G401 (cell line): ENCODE measurements at regions not wholly inside any gene's neighbourhood (a gene's known extent, or its start where the extent isn't known, plus 50 kb on each side); places are given as distances from the start of the nearest gene placed in this dataset.
"Not testable (repeated sequence)": the region's sequence is repeated elsewhere in the genome, so short reads cannot be mapped to it uniquely, and the experiment has no call there.

ENCODE experiments used
- DNase-seq: peaks from one replicate; pipeline ENCODE4 v3.0.0-alpha.2; 2015; ENCODE audit warnings: low spot score
- in situ Hi-C: cut with HindIII; loops from 2 replicates; pipeline ENCODE4 v1.10.0; 2016; ENCODE audit warnings: low sequenced_read_pairs, mixed read lengths

DNA sequence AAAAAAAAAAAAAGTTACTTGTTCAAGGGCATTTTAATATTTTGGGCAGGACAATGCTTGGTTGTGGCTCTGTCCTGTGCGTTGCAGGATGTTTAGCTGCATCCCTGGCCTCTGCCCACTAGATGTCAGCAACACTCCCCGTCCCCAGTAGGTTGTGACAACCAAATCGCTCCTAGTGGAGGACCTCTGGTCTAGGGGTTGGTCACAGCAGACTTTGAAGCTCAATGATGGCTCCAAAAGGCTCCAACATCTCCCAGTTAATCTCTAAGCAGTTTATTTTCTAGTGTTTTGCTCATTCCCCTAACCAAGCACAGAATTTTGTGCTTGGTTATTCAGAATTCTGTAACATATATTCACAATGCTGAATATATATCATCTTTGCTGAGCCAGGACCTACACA, 67.0 kb downstream of the CHRNA1 start:
- in situ Hi-C loops = no loop called here
- DNase-seq = peak; percentile 52

DNA sequence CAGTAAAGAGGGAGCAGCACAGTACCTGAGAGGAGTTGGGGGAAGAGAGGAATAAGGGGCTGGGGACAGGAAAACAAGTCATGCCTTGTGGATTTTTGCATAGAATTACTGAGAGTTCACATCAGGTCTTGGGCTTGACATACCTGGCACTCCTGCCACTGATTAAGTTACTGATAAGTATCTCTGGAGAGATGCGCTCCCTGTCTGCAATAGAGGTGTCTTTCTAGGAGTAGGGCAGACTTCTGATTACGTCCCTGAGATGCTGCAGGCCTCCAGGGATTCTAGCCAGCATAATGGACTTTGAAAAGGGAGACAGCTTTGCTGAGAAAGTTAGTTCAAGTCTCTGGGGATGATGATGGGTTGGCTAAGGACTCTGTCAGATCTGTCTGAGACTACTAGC, 69.4 kb downstream of the CHRNA1 start:
- in situ Hi-C loops = no loop called here
- DNase-seq = no peak

DNA sequence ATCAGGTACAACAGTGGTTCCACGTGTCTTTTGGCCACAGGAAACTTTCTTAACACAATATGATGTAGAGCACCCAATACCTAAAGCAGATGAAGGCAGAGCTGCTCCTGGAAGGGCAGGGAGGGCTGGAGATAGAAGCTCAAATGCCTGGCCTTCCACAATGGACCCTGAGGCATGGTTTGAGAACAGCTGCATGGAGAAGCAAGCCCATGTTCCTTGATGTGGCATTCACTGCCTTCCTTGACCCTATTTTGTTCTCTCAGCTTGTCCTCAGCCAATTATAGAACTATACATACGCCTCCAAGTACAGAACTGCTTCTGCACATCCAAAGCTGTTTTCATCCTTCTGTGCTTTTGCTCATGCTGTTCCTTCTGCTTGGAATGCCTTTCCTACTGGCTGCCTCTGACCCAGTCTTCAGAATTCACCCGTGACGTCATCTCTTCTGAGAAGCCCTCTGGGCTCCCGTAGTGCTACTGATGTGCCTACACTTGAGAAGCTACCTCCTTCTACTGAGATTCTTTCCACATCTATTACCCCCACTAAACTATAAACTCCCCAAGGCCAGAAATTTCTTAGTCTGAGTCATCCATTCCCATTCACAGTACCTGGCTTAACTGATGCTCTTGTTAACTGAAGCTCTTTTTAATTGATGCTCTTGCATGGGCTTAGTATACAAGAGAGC, 69.9 kb downstream of the CHRNA1 start:
- in situ Hi-C loops = no loop called here
- DNase-seq = no peak

DNA sequence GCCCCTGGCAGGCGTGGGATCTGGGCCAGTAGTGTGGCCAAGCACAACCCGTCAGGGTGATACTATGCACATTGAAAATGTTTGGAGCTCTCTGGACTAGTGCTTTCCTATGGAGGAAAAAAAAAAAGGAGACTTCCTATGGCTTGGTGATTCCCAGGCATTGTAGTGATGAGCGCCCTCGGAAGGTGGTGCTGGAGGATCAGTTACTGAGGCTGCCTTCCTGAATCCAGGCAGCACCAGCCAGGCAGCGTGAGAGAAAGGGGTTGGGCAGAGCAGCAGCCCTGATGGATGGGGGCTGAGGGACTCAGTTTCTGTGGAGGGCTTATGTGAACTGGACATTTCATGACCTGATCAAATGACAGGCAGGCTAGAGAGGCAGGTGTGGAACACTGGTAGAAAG, 70.9 kb downstream of the CHRNA1 start:
- in situ Hi-C loops = no loop called here
- DNase-seq = no peak

DNA sequence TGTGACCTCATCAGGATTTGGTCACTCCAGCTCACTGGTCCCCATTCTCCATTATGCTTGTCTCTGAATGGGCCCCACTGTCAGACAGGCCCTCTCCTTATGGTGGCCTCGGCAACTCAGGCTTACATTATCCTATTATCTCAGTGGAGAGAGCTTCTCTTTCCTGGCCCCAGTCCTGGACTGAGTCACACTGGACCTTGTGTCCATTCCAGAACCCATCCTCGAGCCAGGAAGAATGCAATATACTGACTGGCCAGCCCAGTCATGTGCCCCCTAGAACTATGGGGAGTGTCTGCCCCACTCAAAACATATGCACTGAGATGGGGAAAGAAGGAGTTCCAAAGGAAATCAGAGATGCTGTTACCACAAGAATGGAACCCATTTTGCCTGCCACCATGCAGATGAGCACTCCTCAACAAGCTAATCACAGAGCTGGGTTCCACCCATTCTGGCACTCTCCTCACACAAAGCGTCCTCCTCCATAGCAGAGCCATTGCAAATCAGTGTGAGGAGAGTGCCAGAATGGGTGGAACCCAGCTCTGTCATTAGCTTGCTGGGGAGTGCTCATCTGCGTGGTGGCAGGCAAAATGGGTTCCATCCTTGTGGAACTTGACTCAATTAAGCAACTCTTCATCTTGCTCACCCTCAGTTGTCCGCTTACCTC, 71.9 kb downstream of the CHRNA1 start:
- in situ Hi-C loops = no loop called here
- DNase-seq = no peak

DNA sequence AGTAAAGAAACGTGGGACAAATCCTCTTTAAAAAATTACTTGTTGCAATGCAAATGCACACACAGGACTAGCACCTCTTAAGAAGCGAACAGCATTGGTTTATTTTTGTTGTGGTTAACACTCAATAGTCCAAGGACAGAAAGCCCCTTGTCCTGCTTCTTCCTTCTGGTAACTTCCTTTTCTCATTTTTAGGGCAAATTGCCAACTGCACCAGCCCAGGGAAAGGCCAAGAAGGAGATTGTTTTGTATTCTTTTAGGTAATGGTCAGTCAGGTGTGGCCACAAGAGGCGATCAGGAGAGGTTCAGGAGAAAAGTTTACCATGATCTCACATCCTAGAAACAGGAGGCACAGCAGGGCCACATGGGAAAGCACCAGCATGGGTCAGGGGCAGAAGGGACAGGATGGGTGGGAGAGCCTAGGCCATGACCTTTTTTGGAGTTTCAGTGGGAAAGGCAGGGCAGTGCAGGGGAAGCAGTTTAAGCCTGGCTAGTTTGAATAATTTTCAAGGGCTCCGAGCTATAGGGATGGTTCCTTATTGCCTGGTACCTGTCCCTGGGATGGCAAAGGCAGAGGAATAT, 73.0 kb downstream of the CHRNA1 start:
- DNase-seq = no peak
- in situ Hi-C loops = no loop called here

DNA sequence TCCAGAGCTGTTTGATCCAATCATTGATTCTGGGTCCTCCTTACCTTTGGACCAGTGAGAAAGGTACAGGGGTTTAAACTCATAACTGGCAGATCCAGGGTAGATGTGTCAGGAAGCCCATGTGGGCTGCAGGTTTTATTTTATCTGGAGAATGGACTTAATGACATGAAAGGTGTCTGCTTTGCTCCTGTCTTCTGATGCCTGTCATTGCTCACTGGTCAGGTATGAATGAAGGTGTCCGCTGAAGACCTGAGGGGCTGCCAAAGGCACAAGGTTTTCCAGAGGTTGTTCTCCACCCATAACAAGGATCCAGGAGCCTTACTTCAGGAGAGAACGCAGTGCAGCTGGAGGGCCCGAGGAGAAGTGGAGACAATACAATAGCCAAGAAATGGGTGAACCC, 74.2 kb downstream of the CHRNA1 start:
- DNase-seq = no peak
- in situ Hi-C loops = no loop called here

DNA sequence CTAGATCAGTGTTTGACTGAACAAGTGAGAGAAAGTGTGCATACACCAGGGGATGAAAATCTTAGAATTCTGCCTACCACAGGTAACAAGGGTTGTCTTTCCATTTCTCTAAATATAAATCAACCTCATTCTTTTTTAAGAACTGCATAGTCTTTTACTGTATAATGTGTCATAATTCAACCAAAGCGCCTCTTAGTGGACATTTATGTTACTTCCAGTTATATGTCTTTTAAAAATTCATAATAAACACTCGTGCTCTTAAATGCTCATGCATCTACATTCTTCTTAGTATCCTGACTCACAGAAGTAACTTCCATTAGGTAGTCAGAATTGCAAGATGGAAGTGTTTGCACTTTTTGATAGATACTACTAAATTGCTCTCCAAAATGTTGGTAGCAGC, 76.2 kb downstream of the CHRNA1 start:
- in situ Hi-C loops = no loop called here
- DNase-seq = no peak

DNA sequence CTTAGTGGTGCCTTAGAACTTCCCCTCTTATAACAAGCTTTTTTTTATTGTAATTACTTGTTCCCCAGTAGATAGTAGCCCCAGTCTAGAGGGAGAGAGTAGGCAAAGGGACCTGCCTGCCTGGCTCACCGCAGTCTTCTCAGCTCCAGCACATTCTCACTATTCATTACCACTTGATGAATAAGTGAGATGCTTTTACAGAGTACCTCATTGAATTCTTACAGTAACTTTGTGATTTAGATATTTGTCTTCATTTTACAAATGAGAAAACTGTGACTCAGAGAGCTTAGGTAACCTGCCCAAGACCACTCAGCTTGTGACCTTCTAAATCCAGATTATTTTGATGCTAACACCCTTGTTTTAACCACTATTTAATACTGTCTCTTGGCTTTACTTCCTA, 77.8 kb downstream of the CHRNA1 start:
- in situ Hi-C loops = no loop called here
- no peak for DNase-seq

DNA sequence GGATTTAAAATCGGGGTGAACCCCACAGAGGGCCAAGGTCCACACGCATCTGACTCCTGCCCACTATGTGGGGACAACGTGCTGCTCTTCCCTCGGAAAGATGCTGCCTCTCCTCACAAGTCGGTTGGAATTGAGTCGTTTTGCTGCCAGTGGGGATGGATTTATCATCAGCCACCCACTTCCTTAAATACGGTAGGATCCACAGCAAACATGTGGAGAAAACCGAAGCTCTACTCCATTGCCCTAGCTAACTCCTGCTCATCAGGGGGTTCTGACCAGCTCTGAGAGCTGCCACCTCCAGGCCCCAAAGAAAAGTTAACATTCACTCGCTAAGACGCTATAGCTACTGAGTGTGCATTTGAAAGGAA, 80.9 kb downstream of the CHRNA1 start:
- in situ Hi-C loops = no loop called here
- DNase-seq = no peak

DNA sequence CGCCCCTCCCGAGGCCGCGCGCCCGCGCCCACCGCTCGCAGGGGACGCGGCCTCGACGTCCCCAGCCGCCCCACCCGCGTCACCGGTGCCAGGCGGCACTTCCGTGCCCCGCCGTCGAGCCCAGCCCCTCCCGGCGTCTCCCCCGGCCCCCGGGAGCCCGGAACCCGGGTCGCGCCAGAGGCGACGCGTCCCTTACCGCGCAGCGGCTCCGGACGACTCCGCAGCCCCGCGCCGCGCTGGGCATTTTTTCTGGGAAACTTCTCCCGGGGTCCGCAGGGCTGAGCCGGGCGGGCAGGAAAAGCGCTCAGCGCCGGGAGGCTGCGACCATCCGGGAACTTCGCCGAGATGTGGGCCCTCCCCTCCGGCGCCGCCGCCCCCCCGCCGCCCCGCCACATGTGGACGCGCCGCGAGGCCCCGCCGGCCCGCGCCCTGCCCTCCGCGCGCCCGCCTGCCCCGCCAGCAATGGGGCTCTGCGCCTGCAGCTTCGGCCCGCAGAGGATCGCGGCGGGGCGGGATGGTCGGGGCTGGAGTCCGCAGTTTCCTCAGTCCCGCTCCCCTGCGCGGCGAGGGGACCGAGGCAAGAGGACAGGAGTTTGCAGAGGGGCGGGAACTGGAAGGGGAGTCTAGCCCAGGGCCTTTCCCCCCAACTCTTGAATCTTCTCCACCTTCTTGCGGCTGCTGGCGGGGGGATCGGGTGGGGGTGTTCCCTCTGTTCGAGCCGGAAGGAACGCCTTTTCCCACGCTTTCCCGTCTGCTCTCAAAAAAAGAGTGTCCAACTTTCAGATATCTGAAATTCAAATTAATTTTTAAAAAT, 81.5 kb downstream of the CHRNA1 start:
- in situ Hi-C loops = no loop called here
- no peak for DNase-seq

DNA sequence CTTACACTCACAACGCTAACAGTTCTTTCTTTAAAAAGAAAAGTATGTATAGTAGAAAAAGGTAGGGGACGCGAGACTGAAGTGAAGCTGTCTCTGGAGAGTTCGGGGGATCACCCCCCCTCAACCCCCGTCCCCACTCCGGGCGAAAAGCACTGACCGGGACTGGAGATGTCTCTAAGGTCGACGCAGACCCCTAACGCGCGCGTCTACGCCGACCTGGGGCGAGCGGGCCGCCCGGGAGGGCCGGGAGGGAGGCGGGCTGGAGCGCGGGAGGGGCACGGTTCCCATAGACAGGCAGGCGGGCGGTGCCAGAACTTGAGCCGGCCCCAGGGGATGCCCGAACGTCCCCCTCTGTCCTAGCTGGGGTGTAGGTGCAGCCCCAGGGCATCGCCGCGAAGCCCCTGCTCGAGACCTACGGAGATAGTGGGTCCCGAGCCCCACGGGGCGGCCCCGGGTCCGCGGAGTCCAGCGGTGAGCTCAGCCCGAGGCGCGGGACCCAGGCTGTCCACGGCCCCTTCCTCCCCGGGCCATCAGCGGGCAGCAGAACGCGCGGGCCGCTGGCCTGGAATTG, 82.2 kb downstream of the CHRNA1 start:
- DNase-seq = no peak
- in situ Hi-C loops = no loop called here

DNA sequence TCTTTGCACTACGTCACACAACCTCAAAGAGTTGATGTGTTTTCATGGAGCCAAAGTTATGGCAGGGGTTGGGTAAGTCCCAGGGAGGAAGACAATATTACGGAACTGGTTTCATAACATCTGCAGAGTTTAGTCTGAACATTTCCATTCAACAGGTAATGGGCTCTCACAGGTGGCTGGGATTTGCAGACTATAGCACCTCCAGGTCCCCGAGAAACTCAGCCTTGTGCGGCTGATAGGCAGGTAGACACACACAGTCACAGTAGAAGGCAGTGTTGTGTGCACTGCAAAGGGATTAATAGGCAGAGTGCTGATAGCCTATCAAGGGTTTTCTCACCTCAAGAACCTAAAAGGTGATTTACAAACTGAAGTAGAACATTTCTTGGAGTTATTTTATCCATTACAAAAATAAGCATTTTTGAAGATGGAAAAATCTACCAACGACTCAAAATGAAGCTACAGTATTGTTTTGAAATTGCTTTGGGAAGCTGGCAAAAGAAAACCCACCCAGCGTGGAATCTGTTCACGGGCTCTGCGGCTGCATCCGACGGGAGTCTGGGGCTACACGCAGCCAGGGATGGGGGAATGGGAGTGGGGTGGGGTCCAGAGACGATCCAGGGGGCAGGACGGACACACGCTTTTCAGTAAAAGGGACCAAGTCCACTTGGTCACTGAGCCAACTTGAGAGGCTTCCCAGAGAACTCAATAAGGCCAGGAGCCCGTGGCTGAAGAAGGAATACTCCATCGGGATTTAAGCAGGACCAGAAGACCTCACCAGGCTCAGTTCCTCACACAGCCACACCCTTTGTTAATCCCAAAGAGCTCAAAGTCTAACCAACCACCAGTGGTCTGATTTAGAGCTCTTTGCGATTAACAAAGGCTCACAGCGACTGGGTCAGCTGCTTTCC, 82.9 kb downstream of the CHRNA1 start:
- in situ Hi-C loops = no loop called here
- DNase-seq = no peak

DNA sequence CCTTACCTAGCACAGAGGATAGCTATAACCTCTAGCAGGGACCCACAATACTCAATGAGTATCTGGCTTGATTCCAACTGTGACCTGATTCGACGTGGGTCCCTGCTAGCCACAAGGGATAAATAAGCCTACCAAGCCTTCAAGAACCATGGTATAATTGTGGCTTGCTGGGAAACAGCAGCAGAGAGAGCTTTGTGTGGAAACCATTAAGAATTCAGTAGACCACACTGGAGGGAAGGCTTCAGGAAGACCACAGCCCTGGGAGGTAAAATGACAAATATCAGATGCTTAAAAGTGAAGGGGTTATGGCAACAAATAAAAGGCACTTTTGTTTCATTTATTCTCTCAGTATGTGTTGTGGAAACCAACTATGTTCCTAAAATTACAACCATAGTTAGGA, 82.6 kb upstream of the WIPF1 start:
- DNase-seq = no peak
- in situ Hi-C loops = no loop called here

DNA sequence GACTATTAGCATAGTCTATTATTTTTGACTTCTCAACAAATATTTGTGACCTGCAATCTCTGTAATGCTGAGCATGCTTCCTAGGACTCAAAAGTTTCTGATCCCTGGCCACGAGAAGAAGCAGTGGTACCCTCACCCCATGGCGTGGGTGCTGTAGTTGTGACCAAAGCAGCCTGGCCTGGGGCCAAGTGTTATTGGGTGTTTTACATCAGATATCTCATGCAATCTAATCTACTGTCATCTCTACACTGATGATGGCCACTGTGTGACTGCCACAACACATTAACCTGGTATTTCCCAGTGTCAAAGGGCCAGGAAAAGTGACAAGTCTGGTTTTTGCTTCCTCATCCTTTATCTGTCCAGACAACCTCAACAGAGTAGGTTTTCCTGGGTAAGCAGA, 80.8 kb upstream of the WIPF1 start:
- in situ Hi-C loops = no loop called here
- DNase-seq = no peak

DNA sequence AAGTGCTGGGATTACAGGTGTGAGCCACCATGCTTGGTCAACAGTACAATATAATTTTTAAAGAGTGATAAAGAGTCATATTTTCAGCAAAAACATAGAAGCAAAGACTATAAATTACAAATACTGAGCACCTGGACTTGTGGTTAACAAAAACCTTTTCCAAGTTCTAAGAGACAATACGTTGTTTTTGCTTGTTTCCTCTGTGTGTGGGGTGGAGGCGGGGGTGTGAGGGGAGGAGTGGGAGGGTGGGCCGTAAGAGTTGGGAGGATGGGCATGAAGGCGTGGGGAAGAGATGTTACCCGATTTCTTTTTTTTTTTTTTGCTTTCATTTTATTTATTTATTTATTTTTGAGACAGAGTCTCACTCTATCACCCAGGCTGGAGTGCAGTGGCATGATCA, 78.0 kb upstream of the WIPF1 start:
- DNase-seq = no peak

DNA sequence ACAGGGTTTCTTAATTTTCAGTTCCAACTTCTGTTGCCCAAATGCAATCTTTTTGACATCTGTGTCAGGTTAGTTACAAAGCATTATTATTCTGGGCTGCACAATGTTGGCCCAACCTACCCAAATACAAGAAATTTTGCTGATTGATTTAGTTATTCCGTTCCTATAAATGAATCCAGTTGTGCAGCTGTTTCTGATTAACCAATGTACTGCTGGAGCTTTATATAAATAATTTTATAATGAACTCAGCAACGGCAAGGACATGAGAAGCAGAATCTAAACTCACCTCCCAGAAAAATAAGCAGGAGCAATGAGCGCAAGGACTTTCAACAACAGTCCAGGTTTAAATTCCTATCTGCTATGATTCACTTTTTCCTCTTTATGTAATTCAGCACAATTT, 76.3 kb upstream of the WIPF1 start:
- in situ Hi-C loops = no loop called here

More for the DNA sequence above, 78.0 kb upstream of the WIPF1 start:
- in situ Hi-C loops = no loop called here

DNA sequence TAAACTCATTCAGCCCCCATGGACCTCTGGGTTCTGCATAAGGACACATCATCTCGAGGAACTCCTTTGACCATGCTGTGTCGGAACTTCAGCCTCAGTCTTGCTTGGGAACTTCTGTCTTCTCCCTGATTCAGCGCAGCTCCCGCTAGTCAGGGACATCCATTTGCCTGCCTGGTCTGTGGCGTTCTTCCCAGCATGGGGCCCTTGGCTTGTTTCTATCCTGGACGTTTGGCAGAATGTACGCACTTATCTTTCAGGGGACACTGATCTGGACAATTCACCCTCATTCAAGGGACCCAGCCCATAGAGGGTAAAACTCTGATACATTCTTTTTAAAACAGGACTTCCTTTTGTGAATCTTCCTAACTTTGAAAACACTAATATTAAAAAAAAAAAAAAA, 75.8 kb upstream of the WIPF1 start:
- in situ Hi-C loops = no loop called here
- DNase-seq = no peak

More for the DNA sequence above, 76.3 kb upstream of the WIPF1 start:
- DNase-seq = no peak

DNA sequence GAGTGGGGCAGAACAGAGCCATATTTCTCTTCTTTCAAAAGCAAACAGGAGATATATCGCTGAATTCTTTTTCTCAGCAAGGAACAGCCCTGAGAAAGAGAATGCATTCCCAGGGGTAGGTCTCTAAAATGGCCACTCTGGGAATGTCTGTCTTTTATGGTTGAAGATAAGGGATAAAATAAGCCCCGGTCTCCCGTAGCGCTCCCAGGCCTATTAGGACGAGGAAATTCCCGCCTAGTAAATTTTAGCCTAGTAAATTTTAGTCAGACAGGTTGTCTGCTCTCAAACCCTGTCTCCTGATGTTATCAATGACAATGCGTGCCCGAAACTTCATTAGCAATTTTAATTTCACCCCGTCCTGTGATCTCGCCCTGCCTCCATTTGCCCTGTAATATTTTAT, 73.9 kb upstream of the WIPF1 start:
- in situ Hi-C loops, DNase-seq: not testable (repeated sequence)
